ENCODE measurements at regions not wholly inside any gene's neighbourhood (a gene's known extent, or its start where the extent isn't known, plus 50 kb on each side); places are given as distances from the start of the nearest gene placed in this dataset.

- TF ChIP-seq, protein P1, sequence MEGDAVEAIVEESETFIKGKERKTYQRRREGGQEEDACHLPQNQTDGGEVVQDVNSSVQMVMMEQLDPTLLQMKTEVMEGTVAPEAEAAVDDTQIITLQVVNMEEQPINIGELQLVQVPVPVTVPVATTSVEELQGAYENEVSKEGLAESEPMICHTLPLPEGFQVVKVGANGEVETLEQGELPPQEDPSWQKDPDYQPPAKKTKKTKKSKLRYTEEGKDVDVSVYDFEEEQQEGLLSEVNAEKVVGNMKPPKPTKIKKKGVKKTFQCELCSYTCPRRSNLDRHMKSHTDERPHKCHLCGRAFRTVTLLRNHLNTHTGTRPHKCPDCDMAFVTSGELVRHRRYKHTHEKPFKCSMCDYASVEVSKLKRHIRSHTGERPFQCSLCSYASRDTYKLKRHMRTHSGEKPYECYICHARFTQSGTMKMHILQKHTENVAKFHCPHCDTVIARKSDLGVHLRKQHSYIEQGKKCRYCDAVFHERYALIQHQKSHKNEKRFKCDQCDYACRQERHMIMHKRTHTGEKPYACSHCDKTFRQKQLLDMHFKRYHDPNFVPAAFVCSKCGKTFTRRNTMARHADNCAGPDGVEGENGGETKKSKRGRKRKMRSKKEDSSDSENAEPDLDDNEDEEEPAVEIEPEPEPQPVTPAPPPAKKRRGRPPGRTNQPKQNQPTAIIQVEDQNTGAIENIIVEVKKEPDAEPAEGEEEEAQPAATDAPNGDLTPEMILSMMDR (IDR thresholded peaks at IDR 0.05), result no peak
- no peak for TF ChIP-seq POLR2A (IDR thresholded peaks at IDR 0.05)
These were observed 225.6 kb upstream of the FGGY start for GRCh38 chr1:59071289-59071688.

Data from lower leg skin (tissue), 3 donors.